Adrenal gland (tissue), 5 donors: ENCODE measurements at regions not wholly inside any gene's neighbourhood (a gene's known extent, or its start where the extent isn't known, plus 50 kb on each side); places are given as distances from the start of the nearest gene placed in this dataset.

Source experiments
- POLR2A ChIP-seq, 2 donors: fragments of 450-650 bp; IDR thresholded peaks; one replicate each; pipeline ENCODE4 v1.6.1; 2017; ENCODE audit warnings: antibody characterized with exemption in 2 of 2, mild to moderate bottlenecking in 2 of 2, moderate library complexity in 1 of 2
- TF ChIP-seq, protein P1 (sequence below), 6 experiments: fragments of 450-650 bp in 4 of 6; fragments of 200-600 bp in 2 of 6; sonication (generic) in 1 of 6; IDR thresholded peaks; 1 replicate in 5 of 6; 2 replicates in 1 of 6; pipeline versions ENCODE4 v1.5.1 to v1.8.0; 2016 to 2021; ENCODE audit warnings: antibody characterized with exemption in 6 of 6, mild to moderate bottlenecking in 2 of 6, moderate library complexity in 1 of 6
- donor health status: DM: no; HTN: no; CAD: no.

DNA sequence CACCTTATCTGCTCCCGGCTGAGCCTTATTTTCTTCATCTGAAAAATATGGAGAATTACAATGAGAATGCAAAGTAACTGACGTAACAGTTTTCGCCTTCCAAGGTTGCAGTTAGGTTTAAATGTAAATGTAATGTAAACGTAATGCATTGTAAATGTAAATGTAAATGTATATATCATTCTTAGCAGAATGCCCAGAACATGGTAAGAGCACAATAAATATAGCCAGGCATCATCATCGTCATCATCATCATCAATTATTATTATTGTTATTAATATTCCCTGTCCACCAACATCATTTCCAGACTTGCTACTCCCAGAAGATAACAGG, 770.0 kb downstream of the MED13L start:
- no peak for TF ChIP-seq POLR2A (IDR thresholded peaks at IDR 0.05)
- TF ChIP-seq, protein P1, sequence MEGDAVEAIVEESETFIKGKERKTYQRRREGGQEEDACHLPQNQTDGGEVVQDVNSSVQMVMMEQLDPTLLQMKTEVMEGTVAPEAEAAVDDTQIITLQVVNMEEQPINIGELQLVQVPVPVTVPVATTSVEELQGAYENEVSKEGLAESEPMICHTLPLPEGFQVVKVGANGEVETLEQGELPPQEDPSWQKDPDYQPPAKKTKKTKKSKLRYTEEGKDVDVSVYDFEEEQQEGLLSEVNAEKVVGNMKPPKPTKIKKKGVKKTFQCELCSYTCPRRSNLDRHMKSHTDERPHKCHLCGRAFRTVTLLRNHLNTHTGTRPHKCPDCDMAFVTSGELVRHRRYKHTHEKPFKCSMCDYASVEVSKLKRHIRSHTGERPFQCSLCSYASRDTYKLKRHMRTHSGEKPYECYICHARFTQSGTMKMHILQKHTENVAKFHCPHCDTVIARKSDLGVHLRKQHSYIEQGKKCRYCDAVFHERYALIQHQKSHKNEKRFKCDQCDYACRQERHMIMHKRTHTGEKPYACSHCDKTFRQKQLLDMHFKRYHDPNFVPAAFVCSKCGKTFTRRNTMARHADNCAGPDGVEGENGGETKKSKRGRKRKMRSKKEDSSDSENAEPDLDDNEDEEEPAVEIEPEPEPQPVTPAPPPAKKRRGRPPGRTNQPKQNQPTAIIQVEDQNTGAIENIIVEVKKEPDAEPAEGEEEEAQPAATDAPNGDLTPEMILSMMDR (IDR thresholded peaks at IDR 0.05): no peak
